Heart right ventricle (tissue), 16 donors: ENCODE measurements at regions not wholly inside any gene's neighbourhood (a gene's known extent, or its start where the extent isn't known, plus 50 kb on each side); places are given as distances from the start of the nearest gene placed in this dataset.
"Not testable (repeated sequence)": the region's sequence is repeated elsewhere in the genome, so short reads cannot be mapped to it uniquely, and the experiment has no call there.

Experiments
- ATAC-seq, 8 donors: fragments of 200-7000 bp; cut with Tn5 transposase; one replicate each; pipeline ENCODE4 v1.9.1; 2020; ENCODE audit warnings: mild to moderate bottlenecking in 8 of 8, moderate library complexity in 8 of 8, moderate number of reproducible peaks in 1 of 8
- DNase-seq, 2 donors: peaks; one replicate each; pipeline ENCODE4 v3.0.0-alpha.2; 2020
- H3K27ac ChIP-seq, 10 donors: fragments of 200-600 bp; sonication (generic) in 2 of 10; one replicate each; pipeline versions ENCODE4 v1.5.0 to v1.8.0; 2020 to 2022; ENCODE audit warnings: mild to moderate bottlenecking in 3 of 10
- H3K27me3 ChIP-seq, 7 donors: fragments of 200-600 bp; one replicate each; pipeline ENCODE4 v1.8.0; 2021 to 2022; ENCODE audit warnings: mild to moderate bottlenecking in 2 of 7
- H3K36me3 ChIP-seq, 9 donors: fragments of 200-600 bp; sonication (generic) in 1 of 9; one replicate each; pipeline versions ENCODE4 v1.5.0 to v1.8.0; 2020 to 2022; ENCODE audit warnings: mild to moderate bottlenecking in 2 of 9
- H3K4me1 ChIP-seq, 9 donors: fragments of 200-600 bp; sonication (generic) in 1 of 9; one replicate each; pipeline versions ENCODE4 v1.5.0 to v1.8.0; 2020 to 2022; ENCODE audit warnings: mild to moderate bottlenecking in 4 of 9
- H3K4me3 ChIP-seq, 10 donors: fragments of 200-600 bp; sonication (generic) in 2 of 10; one replicate each; pipeline versions ENCODE4 v1.5.0 to v1.8.0; 2020 to 2022; ENCODE audit warnings: mild to moderate bottlenecking in 7 of 10, moderate library complexity in 2 of 10
- H3K9me3 ChIP-seq, 11 donors: fragments of 200-600 bp in 10 of 11; sonication (generic) in 2 of 11; one replicate each; pipeline versions ENCODE4 v1.5.0 to v1.8.0; 2013 to 2022; ENCODE audit warnings: mild to moderate bottlenecking in 2 of 11, control low read depth in 1 of 11, moderate library complexity in 1 of 11
- whole genome bisulfite sequencing, 2 donors: extraction: QIAGEN DNeasy Blood & Tissue Kit; methylation state at CpG; one replicate each; pipeline ENCODE4 v1.1.7; 2013; ENCODE audit warnings: inconsistent platforms in 1 of 2; 5-methylcytosine and 5-hydroxymethylcytosine counted together
- intact Hi-C, 10 donors: fragments of 100-400 bp; cut with DNase I; formaldehyde crosslinking; loops; one replicate each; pipeline versions ENCODE4 v1.11.1 to v1.14.2; 2022
- TF ChIP-seq, protein P1 (sequence below), 9 donors: fragments of 200-600 bp; sonication (generic) in 2 of 9; IDR thresholded peaks; one replicate each; pipeline versions ENCODE4 v1.5.0 to v1.8.0; 2021 to 2022; ENCODE audit warnings: antibody characterized with exemption in 9 of 9, mild to moderate bottlenecking in 5 of 9, moderate library complexity in 1 of 9
- donor health status: Arrhythmogenic right ventricular cardiomyopathy.
- donor health status: ischemic (EF 13 %, LVEDD 7.1; RV severe dilation, severe dysfunction).
- donor health status: healthy with polysubstance abuse.
- donor health status: DM: no; HTN: yes; CAD: no.
- donor health status: DM: no; HTN: no; CAD: no.
- donor health status: ischemic (EF 25% LVEDD 6.9; RV normal size, moderate dysfunction).
- donor health status: ischemic (EF 25% LVEDD 5.7; RV mildly dilated, moderate dysfunction).
- donor health status: healthy.
- donor health status: DM: yes; HTN: yes; CAD: no.
- donor health status: Ischemic cardiomyopathy.
- donor health status: ischemic (EF 35%, LVEDD 5.7; RV mildly dilated, moderate dysfunction).
- donor health status: nonischemic (EF 11% LVEDD 7.7; RV severe dilation, severe dysfunction).
- donor health status: DM: yes; HTN: yes; CAD: no.
- donor health status: PGD.
- donor health status: ischemic (EF 29% LVEDD 5.4; RV normal size, mild dysfunction).
- donor health status: nonischemic (EF 23%, LVEDD 6.1; RV moderate dilation, normal function).

DNA sequence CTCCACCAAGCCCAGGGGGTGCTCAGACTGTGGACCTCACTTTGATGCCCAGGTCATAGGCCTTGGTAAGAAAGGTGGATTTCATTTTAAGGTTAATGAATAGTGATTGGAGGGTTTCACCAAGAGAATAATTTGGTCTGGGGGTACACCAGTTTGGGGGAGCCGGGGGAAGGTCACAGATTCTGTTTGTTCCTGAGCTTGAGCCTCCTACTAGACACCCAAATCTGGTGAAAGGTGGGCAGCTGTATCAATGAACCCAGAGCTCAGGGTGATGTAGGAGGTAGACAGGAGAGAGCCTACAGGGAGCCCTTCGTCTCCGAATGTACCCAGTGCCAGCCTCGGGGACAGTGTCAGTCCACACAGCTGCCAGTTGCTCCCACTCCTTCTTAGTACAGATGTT is 63.7 kb upstream of the ATP12A start:
- DNase-seq, result no peak
- 98 to 99% methylated on average over 4 of the region's 4 CpGs for WGBS, 2 donors
- no peaks in the 10 kb centered on the region for H3K9me3 ChIP-seq
- H3K27me3 ChIP-seq, result no peaks in the 10 kb centered on the region
- no peaks in the 10 kb centered on the region for H3K36me3 ChIP-seq
- H3K4me3 ChIP-seq, result no peak overlapping the region
- peaks cover 0 to 14% (median 0%) of the 10 kb centered on the region in 9 donors for H3K4me1 ChIP-seq
- no peak overlapping the region for H3K27ac ChIP-seq
- intact Hi-C loops, result no loop called here
- ATAC-seq, result no peak
- TF ChIP-seq, protein P1, sequence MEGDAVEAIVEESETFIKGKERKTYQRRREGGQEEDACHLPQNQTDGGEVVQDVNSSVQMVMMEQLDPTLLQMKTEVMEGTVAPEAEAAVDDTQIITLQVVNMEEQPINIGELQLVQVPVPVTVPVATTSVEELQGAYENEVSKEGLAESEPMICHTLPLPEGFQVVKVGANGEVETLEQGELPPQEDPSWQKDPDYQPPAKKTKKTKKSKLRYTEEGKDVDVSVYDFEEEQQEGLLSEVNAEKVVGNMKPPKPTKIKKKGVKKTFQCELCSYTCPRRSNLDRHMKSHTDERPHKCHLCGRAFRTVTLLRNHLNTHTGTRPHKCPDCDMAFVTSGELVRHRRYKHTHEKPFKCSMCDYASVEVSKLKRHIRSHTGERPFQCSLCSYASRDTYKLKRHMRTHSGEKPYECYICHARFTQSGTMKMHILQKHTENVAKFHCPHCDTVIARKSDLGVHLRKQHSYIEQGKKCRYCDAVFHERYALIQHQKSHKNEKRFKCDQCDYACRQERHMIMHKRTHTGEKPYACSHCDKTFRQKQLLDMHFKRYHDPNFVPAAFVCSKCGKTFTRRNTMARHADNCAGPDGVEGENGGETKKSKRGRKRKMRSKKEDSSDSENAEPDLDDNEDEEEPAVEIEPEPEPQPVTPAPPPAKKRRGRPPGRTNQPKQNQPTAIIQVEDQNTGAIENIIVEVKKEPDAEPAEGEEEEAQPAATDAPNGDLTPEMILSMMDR (IDR thresholded peaks at IDR 0.05), result no peak

GRCh38 chr13:24617256-24618010 is 62.8 kb upstream of the ATP12A start:
- no peak overlapping the region for H3K4me3 ChIP-seq
- intact Hi-C loops, result no loop called here

DNA sequence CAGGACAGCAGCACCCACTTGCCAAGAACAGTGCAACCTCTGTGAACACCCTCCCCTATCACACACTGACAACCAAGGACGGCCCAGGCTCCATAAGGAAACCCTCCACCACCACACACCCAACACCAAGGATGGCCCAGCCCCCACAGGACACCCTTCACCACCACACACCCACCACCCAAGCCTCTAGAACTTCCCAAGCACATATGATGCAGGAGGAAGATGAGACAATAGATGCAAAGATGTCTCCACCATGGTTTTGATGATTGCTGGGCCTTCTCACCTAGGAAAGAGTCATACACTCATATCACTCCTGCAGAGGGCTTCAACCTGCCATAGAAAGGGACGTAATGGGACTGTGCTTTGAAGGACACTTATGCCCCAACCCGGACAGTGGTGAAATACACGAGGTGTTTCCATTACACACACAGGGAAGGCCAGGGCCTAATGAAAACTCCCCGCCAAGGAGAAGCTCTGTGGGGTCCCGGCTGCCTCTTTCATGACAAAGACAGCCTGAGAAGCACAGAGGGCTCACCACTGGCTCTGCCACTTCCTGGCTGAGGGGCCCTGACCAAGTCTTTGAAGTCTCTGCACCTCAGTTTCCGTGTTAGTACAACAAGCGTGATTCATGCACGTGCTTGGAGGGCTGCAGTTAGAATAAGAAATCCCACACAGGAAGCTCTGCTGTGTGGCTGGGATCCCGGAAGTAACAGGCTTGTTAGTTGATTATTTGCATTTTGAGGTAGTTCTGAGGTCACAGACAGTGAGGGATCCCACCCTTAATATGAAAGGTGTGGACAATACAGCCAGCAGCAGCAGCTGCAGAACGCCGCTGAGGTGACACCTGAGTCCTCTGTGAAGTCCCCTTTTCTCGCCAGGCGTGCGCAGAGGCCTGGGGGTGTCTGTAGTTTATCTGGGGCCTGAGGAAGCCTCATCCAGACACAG is 61.9 kb upstream of the ATP12A start:
- no peaks in the 10 kb centered on the region for H3K27me3 ChIP-seq
- H3K27ac ChIP-seq, result peak overlapping the region in 1 of 10 donors; percentile 22
- H3K36me3 ChIP-seq, result no peaks in the 10 kb centered on the region
- TF ChIP-seq, protein P1 (IDR thresholded peaks at IDR 0.05), result no peak
- H3K9me3 ChIP-seq, result no peaks in the 10 kb centered on the region
- ATAC-seq (no peak), DNase-seq (no peak)
- intact Hi-C loops, result no loop called here
- 73 to 78% methylated on average over 15 of the region's 15 CpGs for WGBS, 2 donors
- peaks cover 0 to 14% (median 0%) of the 10 kb centered on the region in 9 donors for H3K4me1 ChIP-seq
- no peak overlapping the region for H3K4me3 ChIP-seq

More at GRCh38 chr13:24617256-24618010, 62.8 kb upstream of the ATP12A start:
- ATAC-seq (no peak), DNase-seq (no peak)
- Histone ChIP-seq H3K27me3 (no peaks in the 10 kb centered on the region), H3K4me1 (peaks cover 0 to 14% (median 0%) of the 10 kb centered on the region in 9 donors), H3K9me3 (no peaks in the 10 kb centered on the region), H3K36me3 (no peaks in the 10 kb centered on the region), H3K27ac (no peak overlapping the region)
- 81 to 88% methylated on average over 12 of the region's 12 CpGs for WGBS, 2 donors
- TF ChIP-seq, protein P1 (IDR thresholded peaks at IDR 0.05), result no peak

DNA sequence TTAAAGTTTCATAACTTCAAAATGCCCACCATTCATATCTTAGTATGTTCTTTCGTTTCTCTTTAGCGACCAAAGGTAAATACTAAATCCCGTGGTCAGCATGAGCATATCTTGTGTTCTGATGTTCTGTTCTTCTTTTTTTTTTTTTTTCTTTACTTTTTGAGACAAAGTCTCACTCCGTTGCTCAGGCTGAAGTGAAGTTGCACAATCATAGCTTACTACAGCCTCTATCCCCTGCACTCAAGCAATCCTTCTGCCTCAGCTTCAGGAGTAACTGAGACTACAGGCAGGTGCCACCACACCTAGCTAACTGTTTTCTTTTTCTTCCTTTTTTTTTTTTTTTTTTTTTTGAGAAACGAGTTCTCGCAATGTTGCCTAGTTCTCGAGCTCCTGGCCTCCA is 60.9 kb upstream of the ATP12A start:
- DNase-seq, result no peak
- H3K27me3 ChIP-seq, result no peaks in the 10 kb centered on the region
- no peak overlapping the region for H3K4me3 ChIP-seq
- peak overlapping the region in 1 of 10 donors; percentile 22 for H3K27ac ChIP-seq
- H3K36me3 ChIP-seq, result no peaks in the 10 kb centered on the region
- H3K9me3 ChIP-seq, result no peaks in the 10 kb centered on the region
- TF ChIP-seq, protein P1 (IDR thresholded peaks at IDR 0.05), result no peak
- peaks cover 0 to 14% (median 0%) of the 10 kb centered on the region in 9 donors for H3K4me1 ChIP-seq
- 88 to 93% methylated on average over 7 of the region's 7 CpGs for WGBS, 2 donors
- intact Hi-C loops, result no loop called here
- no peak for ATAC-seq

DNA sequence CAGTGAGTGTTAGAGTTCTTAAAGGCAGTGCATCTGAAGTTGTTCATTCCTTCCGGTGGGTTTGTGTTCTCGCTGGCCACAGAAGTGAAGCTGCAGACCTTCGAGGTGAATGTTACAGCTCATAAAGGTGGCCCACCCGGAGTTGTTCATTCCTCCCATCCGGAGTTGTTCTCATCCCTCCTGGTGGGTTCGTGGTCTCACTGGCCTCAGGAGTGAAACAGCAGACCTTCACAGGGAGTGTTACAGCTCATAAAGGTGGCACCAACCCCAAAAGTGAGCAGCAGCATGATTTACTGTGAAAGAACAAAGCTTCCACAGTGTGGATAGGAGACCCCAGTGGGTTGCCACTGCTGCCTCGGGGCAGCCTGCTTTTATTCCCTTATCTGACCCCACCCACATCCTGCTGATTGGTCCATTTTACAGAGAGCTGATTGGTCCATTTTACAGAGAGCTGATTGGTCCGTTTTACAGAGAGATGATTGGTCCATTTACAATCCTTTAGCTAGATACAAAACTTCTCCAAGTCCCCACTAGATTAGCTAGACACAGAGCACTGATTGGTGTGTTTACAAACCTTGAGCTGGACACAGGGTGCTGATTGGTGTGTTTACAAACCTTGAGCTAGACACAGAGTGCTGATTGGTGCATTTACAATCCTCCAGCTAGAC is 57.6 kb upstream of the ATP12A start:
- H3K4me1 ChIP-seq, result peaks cover 0 to 27% (median 0%) of the 10 kb centered on the region in 9 donors
- 88 to 92% methylated on average over 8 of the region's 8 CpGs for WGBS, 2 donors
- H3K9me3 ChIP-seq, H3K27me3 ChIP-seq, H3K36me3 ChIP-seq, intact Hi-C loops, H3K4me3 ChIP-seq, DNase-seq, ATAC-seq, H3K27ac ChIP-seq: not testable (repeated sequence)
